ENCODE measurements at regions not wholly inside any gene's neighbourhood (a gene's known extent, or its start where the extent isn't known, plus 50 kb on each side); places are given as distances from the start of the nearest gene placed in this dataset.
A peak's percentile ranks its signal among the peaks of the same experiment; 100 is the strongest.

GRCh38 chr5:8864053-8864452 is 681.8 kb downstream of the SEMA5A start:
- FAIRE-seq (peak; percentile 87), DNase-seq (ENCODE audit: low read depth in 1 of 2, low spot score in 2 of 2) (peak; percentile 43 to 64)
- no peaks in the 10 kb centered on the region for H4K20me1 ChIP-seq (replicated peaks in 1 of 2; ENCODE audit: control insufficient read depth in 1 of 2, insufficient read depth in 2 of 2, low read length in 2 of 2)
- 60% methylated on average over 4 of the region's 4 CpGs; no CpG with 5 or more reads in 1 of the 2 experiments for WGBS, 2 experiments (ENCODE audit: extremely low coverage in 1 of 2, insufficient coverage in 1 of 2, insufficient read length in 1 of 2, insufficient replicate concordance in 2 of 2, low coverage in 1 of 2, low lambda C conversion rate in 2 of 2, missing lambda C conversion rate in 1 of 2)
- H3K4me2 ChIP-seq (ENCODE audit: insufficient read depth in 1 of 2, low read depth in 2 of 2, low read length in 2 of 2) = no peak overlapping the region
- H2BK15ac ChIP-seq (ENCODE audit: low read length) = no peak overlapping the region
- H3K27me3 ChIP-seq (replicated peaks in 1 of 4; ENCODE audit: control insufficient read depth in 3 of 4, extremely low read depth in 1 of 4, insufficient read depth in 3 of 4, low read length in 3 of 4) = no peaks in the 10 kb centered on the region
- H2BK20ac ChIP-seq (ENCODE audit: low read length) = no peak overlapping the region
- no peak overlapping the region for H4K91ac ChIP-seq (replicated peaks; ENCODE audit: insufficient read length, low read length)
- no peaks in the 10 kb centered on the region for H3K9me3 ChIP-seq (ENCODE audit: insufficient read depth in 2 of 2, low read depth in 1 of 2, low read length in 1 of 2)
- H2BK12ac ChIP-seq (ENCODE audit: low read depth, low read length) = no peak overlapping the region
- H3K23me2 ChIP-seq (ENCODE audit: low read depth, low read length) = no peaks in the 10 kb centered on the region
- no peak overlapping the region for H3K4me3 ChIP-seq (ENCODE audit: extremely low read depth in 1 of 4, insufficient read depth in 2 of 4, low read depth in 3 of 4, low read length in 4 of 4)
- H3K56ac ChIP-seq (replicated peaks; ENCODE audit: insufficient read length, low read depth, low read length) = no peak overlapping the region
- H2BK120ac ChIP-seq (replicated peaks; ENCODE audit: low read depth, low read length) = no peak overlapping the region
- no peak overlapping the region for H3K9ac ChIP-seq (replicated peaks in 1 of 4; ENCODE audit: extremely low read depth in 1 of 4, low read depth in 3 of 4, low read length in 3 of 4)
- H2AFZ ChIP-seq (ENCODE audit: low read length) = peak overlapping the region; percentile 63
- no peak overlapping the region for H3K18ac ChIP-seq (ENCODE audit: extremely low read depth, low read length)
- no peak overlapping the region for H4K8ac ChIP-seq (ENCODE audit: extremely low read depth, insufficient read depth, low read length)
- H3K79me1 ChIP-seq (ENCODE audit: low read depth, low read length) = no peaks in the 10 kb centered on the region
- no peaks in the 10 kb centered on the region for H3K36me3 ChIP-seq (ENCODE audit: control insufficient read depth in 2 of 4, insufficient read depth in 4 of 4, low read length in 3 of 4)
- POLR2A ChIA-PET (ENCODE audit: partially characterized antibody) = no interaction called here
- no peak overlapping the region for H4K5ac ChIP-seq (ENCODE audit: insufficient read length, low read depth, low read length)
- H2BK5ac ChIP-seq (ENCODE audit: low read depth, low read length) = no peak overlapping the region
- H3K79me2 ChIP-seq (ENCODE audit: control insufficient read depth in 1 of 2, insufficient read depth in 2 of 2, low read length in 2 of 2) = no peaks in the 10 kb centered on the region
- no peaks in the 10 kb centered on the region for H3K4me1 ChIP-seq (replicated peaks in 1 of 4; ENCODE audit: control insufficient read depth in 3 of 4, insufficient read depth in 4 of 4, low read length in 3 of 4)
- H2AK5ac ChIP-seq (ENCODE audit: low read depth, low read length) = no peak overlapping the region
- no peak overlapping the region for H3K4ac ChIP-seq (replicated peaks; ENCODE audit: insufficient read length, low read depth, low read length)
- no peak overlapping the region for H3K23ac ChIP-seq (ENCODE audit: insufficient read length)
- CTCF ChIA-PET (ENCODE audit: partially characterized antibody) = interaction anchor here (0.6 to 2.5 kb wide), 10 partner anchors 13 to 343 kb away, joined by 3 to 10 read pairs (median 4); no protein-coding TSS in a partner anchor
- H3K14ac ChIP-seq (ENCODE audit: insufficient read length) = no peak overlapping the region
- H3K27ac ChIP-seq (ENCODE audit: low read depth, low read length) = no peak overlapping the region
- TF ChIP-seq ASH2L (IDR thresholded peaks at IDR 0.05; ENCODE audit: low read length) (no peak), CHD2 (IDR thresholded peaks at IDR 0.05; ENCODE audit: low read length) (no peak), TAF1 (IDR thresholded peaks at IDR 0.05; ENCODE audit: low read depth, low read length) (no peak), CEBPB (IDR thresholded peaks at IDR 0.05; ENCODE audit: low read depth, low read length) (no peak), RAD21 (IDR thresholded peaks at IDR 0.05 in 1 of 2, conservative IDR thresholded peaks at IDR 0.05 in 1 of 2; ENCODE audit: low read depth in 2 of 2, low read length in 2 of 2) (peak; percentile 66 to 76), ZNF274 (IDR thresholded peaks at IDR 0.05; ENCODE audit: borderline replicate concordance, extremely low read depth, low read length) (no peak), KDM5A (IDR thresholded peaks at IDR 0.05; ENCODE audit: low read length) (no peak), EGR1 (IDR thresholded peaks at IDR 0.05; ENCODE audit: borderline replicate concordance, low read depth, low read length) (no peak), TEAD4 (IDR thresholded peaks at IDR 0.05; ENCODE audit: low read depth, low read length) (no peak), PHF8 (conservative IDR thresholded peaks at IDR 0.05; ENCODE audit: low read depth, low read length) (no peak)
- TF ChIP-seq, protein P1, sequence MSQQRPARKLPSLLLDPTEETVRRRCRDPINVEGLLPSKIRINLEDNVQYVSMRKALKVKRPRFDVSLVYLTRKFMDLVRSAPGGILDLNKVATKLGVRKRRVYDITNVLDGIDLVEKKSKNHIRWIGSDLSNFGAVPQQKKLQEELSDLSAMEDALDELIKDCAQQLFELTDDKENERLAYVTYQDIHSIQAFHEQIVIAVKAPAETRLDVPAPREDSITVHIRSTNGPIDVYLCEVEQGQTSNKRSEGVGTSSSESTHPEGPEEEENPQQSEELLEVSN (IDR thresholded peaks at IDR 0.05) = no peak
- TF ChIP-seq, protein P2, sequence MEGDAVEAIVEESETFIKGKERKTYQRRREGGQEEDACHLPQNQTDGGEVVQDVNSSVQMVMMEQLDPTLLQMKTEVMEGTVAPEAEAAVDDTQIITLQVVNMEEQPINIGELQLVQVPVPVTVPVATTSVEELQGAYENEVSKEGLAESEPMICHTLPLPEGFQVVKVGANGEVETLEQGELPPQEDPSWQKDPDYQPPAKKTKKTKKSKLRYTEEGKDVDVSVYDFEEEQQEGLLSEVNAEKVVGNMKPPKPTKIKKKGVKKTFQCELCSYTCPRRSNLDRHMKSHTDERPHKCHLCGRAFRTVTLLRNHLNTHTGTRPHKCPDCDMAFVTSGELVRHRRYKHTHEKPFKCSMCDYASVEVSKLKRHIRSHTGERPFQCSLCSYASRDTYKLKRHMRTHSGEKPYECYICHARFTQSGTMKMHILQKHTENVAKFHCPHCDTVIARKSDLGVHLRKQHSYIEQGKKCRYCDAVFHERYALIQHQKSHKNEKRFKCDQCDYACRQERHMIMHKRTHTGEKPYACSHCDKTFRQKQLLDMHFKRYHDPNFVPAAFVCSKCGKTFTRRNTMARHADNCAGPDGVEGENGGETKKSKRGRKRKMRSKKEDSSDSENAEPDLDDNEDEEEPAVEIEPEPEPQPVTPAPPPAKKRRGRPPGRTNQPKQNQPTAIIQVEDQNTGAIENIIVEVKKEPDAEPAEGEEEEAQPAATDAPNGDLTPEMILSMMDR (IDR thresholded peaks at IDR 0.05; ENCODE audit: control extremely low read depth in 1 of 3, insufficient read depth in 1 of 3, low read depth in 1 of 3, low read length in 3 of 3) = peak; percentile 72 to 88 (median 79)

All from H1 (cell line).